ENCODE measurements at regions not wholly inside any gene's neighbourhood (a gene's known extent, or its start where the extent isn't known, plus 50 kb on each side); places are given as distances from the start of the nearest gene placed in this dataset.

DNA sequence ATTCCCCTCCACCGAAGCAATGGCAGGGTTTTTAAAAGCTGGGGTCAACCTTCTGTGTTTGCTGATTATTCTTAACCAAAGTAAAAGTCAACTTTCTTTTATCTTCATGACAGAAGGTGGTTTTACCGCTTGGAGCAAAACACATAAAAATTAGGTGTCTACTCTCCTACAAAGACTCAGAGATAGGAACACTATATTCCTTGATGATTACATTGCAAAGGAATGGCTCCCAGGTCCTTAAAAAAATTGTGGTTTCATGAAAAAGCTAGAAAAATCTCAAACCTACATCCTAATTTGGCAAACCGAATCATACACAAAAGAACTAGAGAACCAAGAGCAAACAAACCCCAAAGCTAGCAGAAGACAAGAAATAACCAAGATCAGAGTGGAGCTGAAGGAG lies 760.4 kb upstream of the PCDH20 start:
- no peak overlapping the region for H3K4me2 ChIP-seq
- no peak overlapping the region for H3K4me3 Mint-ChIP-seq
- no peaks in the 10 kb centered on the region for H3K36me3 ChIP-seq (ENCODE audit: insufficient read depth)
- no peak overlapping the region for H3K27ac Mint-ChIP-seq
- no peak for ATAC-seq
- H2AFZ ChIP-seq, result no peak overlapping the region
- DNase-seq (ENCODE audit: low spot score), result no peak
- no peaks in the 10 kb centered on the region for H3F3A ChIP-seq (replicated peaks; ENCODE audit: low read depth)
- no peak overlapping the region for H3K4me3 ChIP-seq
- H3K9me3 Mint-ChIP-seq, result no peaks in the 10 kb centered on the region; the same call in 2 of the 3 replicates
- H3K27me3 ChIP-seq (ENCODE audit: insufficient read depth), result no peaks in the 10 kb centered on the region
- H3K79me2 ChIP-seq (replicated peaks; ENCODE audit: insufficient read depth), result no peaks in the 10 kb centered on the region
- H3K4me1 Mint-ChIP-seq, result peaks cover 15% of the 10 kb centered on the region; the same call in 2 of the 3 replicates
- H3K27me3 Mint-ChIP-seq (ENCODE audit: insufficient read depth, low read depth, poor library complexity), result no peaks in the 10 kb centered on the region
- H4K20me1 ChIP-seq (replicated peaks; ENCODE audit: insufficient read depth), result no peaks in the 10 kb centered on the region
- H3K9me2 ChIP-seq (ENCODE audit: insufficient read depth), result no peaks in the 10 kb centered on the region
- no peaks in the 10 kb centered on the region for H3K4me1 ChIP-seq (ENCODE audit: insufficient read depth)
- H3K36me3 Mint-ChIP-seq (ENCODE audit: low read depth), result no peaks in the 10 kb centered on the region
- TF ChIP-seq NANOG (IDR thresholded peaks at IDR 0.05; ENCODE audit: borderline replicate concordance) (no peak), POLR2AphosphoS5 (IDR thresholded peaks at IDR 0.05; ENCODE audit: low read depth) (no peak)
- no peak overlapping the region for H3K27ac ChIP-seq (ENCODE audit: low read depth)

DNA sequence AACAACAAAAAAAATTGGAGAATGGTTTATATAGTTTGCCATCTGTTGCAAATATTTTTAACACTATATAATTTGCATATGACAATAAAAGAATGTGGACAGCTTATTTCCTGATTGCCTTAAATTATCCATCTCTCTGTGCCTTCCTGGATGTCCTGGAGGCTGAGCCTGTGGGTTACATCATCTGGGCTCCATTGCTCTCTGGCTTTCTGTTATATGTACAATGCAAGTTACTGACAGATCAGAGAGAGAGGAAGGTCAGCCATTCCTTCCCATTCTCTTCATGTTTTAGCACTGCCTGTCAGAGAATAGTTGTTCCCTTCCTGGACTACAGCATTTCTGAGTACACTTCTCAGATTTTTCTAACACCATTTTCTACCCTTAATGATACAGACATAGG lies 758.3 kb upstream of the PCDH20 start:
- Histone ChIP-seq H3K4me1 (ENCODE audit: insufficient read depth) (no peaks in the 10 kb centered on the region), H2AFZ (no peak overlapping the region), H3F3A (replicated peaks; ENCODE audit: low read depth) (no peaks in the 10 kb centered on the region), H3K79me2 (replicated peaks; ENCODE audit: insufficient read depth) (no peaks in the 10 kb centered on the region), H3K9me2 (ENCODE audit: insufficient read depth) (no peaks in the 10 kb centered on the region), H3K4me2 (no peak overlapping the region), H3K27me3 (ENCODE audit: insufficient read depth) (no peaks in the 10 kb centered on the region), H3K36me3 (ENCODE audit: insufficient read depth) (no peaks in the 10 kb centered on the region), H4K20me1 (replicated peaks; ENCODE audit: insufficient read depth) (no peaks in the 10 kb centered on the region), H3K4me3 (no peak overlapping the region), H3K27ac (ENCODE audit: low read depth) (no peak overlapping the region)
- ATAC-seq, result no peak
- H3K9me3 Mint-ChIP-seq, result no peaks in the 10 kb centered on the region; the same call in 2 of the 3 replicates
- DNase-seq (ENCODE audit: low spot score), result no peak
- H3K27me3 Mint-ChIP-seq (ENCODE audit: insufficient read depth, low read depth, poor library complexity), result no peaks in the 10 kb centered on the region
- H3K4me1 Mint-ChIP-seq, result peaks cover 15% of the 10 kb centered on the region; the same call in 2 of the 3 replicates
- no peak overlapping the region for H3K4me3 Mint-ChIP-seq
- no peak overlapping the region for H3K27ac Mint-ChIP-seq
- no peaks in the 10 kb centered on the region for H3K36me3 Mint-ChIP-seq (ENCODE audit: low read depth)
- TF ChIP-seq CREB1 (CRISPR knock-in tag; IDR thresholded peaks at IDR 0.05; ENCODE audit: low read depth), result no peak
- TF ChIP-seq ZNF331 (CRISPR knock-in tag; IDR thresholded peaks at IDR 0.05; ENCODE audit: low read depth), result no peak
- TF ChIP-seq ZNF114 (CRISPR knock-in tag; IDR thresholded peaks at IDR 0.05), result no peak
- no peak for TF ChIP-seq ZNF462 (CRISPR knock-in tag; IDR thresholded peaks at IDR 0.05)
- TF ChIP-seq, protein P1, sequence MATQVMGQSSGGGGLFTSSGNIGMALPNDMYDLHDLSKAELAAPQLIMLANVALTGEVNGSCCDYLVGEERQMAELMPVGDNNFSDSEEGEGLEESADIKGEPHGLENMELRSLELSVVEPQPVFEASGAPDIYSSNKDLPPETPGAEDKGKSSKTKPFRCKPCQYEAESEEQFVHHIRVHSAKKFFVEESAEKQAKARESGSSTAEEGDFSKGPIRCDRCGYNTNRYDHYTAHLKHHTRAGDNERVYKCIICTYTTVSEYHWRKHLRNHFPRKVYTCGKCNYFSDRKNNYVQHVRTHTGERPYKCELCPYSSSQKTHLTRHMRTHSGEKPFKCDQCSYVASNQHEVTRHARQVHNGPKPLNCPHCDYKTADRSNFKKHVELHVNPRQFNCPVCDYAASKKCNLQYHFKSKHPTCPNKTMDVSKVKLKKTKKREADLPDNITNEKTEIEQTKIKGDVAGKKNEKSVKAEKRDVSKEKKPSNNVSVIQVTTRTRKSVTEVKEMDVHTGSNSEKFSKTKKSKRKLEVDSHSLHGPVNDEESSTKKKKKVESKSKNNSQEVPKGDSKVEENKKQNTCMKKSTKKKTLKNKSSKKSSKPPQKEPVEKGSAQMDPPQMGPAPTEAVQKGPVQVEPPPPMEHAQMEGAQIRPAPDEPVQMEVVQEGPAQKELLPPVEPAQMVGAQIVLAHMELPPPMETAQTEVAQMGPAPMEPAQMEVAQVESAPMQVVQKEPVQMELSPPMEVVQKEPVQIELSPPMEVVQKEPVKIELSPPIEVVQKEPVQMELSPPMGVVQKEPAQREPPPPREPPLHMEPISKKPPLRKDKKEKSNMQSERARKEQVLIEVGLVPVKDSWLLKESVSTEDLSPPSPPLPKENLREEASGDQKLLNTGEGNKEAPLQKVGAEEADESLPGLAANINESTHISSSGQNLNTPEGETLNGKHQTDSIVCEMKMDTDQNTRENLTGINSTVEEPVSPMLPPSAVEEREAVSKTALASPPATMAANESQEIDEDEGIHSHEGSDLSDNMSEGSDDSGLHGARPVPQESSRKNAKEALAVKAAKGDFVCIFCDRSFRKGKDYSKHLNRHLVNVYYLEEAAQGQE (IDR thresholded peaks at IDR 0.05; ENCODE audit: unreplicated experiment), result no peak

Measured in GM23338 (cell line).